GM12891 (cell line): ENCODE measurements at regions not wholly inside any gene's neighbourhood (a gene's known extent, or its start where the extent isn't known, plus 50 kb on each side); places are given as distances from the start of the nearest gene placed in this dataset.

Experiments
- PAX5 ChIP-seq: IDR thresholded peaks from 2 replicates; pipeline ENCODE4 v1.6.1; 2011; ENCODE audit warnings: low read length, moderate library complexity, mild to moderate bottlenecking; ENCODE audit not compliant: insufficient read depth, severe bottlenecking
- POLR2A ChIP-seq: IDR thresholded peaks from 2 replicates; pipeline ENCODE4 v1.6.1; 2011; ENCODE audit warnings: low read depth, low read length, control low read depth
- POLR2AphosphoS5 ChIP-seq: IDR thresholded peaks from 2 replicates; pipeline ENCODE4 v1.6.1; 2011; ENCODE audit warnings: low read depth, low read length, control low read depth
- POU2F2 ChIP-seq: IDR thresholded peaks from 2 replicates; pipeline ENCODE4 v1.6.1; 2011; ENCODE audit warnings: low read depth, mild to moderate bottlenecking, control low read depth, low read length, moderate library complexity
- TAF1 ChIP-seq: IDR thresholded peaks from 2 replicates; pipeline ENCODE4 v1.6.1; 2011; ENCODE audit warnings: low read depth, low read length, control low read depth

GRCh38 chr2:18186816-18187613, 308.5 kb downstream of the KCNS3 start:
- TF ChIP-seq POLR2A (no peak), POLR2AphosphoS5 (no peak), TAF1 (no peak), PAX5 (no peak), POU2F2 (no peak)
